ENCODE measurements at regions not wholly inside any gene's neighbourhood (a gene's known extent, or its start where the extent isn't known, plus 50 kb on each side); places are given as distances from the start of the nearest gene placed in this dataset.

DNA sequence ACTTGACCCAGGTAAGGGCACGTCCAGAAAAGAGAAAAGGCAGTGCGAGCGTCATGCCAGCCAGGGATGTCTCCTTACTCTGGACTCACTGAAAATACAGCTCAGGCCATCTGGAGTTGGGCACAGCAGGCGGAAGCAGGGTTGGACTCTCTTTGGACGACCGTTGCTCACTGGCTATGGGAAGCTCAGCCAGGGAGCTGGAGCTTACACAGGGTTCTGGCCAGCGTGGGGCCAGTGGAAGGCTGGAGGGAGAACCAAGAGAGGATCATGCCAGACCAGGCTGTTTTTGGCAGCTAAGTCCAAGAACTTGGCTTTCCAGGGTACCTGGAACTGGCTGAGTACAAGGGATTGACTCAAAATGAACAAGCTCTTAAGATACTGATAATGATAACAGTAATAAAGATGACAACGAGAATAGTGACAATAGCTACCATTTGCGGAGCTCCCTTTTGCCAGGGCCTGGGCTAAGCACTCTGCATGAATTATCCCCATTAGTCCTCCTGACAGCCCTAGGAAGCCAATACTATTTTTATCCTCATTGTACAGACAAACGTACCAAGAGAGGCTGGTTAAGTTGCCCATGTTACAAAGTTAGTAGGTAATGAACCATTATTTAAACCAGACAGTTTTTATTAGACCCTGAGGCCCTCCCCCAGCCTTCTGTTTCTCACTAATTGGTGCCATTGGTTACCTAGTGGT lies 177.6 kb downstream of the PTPN20 start:
- H3K4me1 Mint-ChIP-seq, result peaks cover 4% of the 10 kb centered on the region
- H3K9me3 Mint-ChIP-seq, result no peaks in the 10 kb centered on the region
- intact Hi-C loops (cut with micrococcal nuclease), result no loop called here
- H3K4me3 Mint-ChIP-seq, result no peak overlapping the region
- H3K36me3 Mint-ChIP-seq (ENCODE audit: low read depth), result no peaks in the 10 kb centered on the region
- no peak for DNase-seq
- no peak overlapping the region for H3K27ac Mint-ChIP-seq
- no peaks in the 10 kb centered on the region for H3K27me3 Mint-ChIP-seq

- H3K4me1 Mint-ChIP-seq, result peaks cover 4% of the 10 kb centered on the region
- no peak for DNase-seq
- no peak overlapping the region for H3K4me3 Mint-ChIP-seq
- H3K27ac Mint-ChIP-seq, result no peak overlapping the region
- no peaks in the 10 kb centered on the region for H3K36me3 Mint-ChIP-seq (ENCODE audit: low read depth)
- intact Hi-C loops (cut with micrococcal nuclease), result no loop called here
- H3K27me3 Mint-ChIP-seq, result no peaks in the 10 kb centered on the region
- H3K9me3 Mint-ChIP-seq, result no peaks in the 10 kb centered on the region
Observed at GRCh38 chr10:47090042-47090441, 178.8 kb downstream of the PTPN20 start.

- Mint-ChIP-seq H3K27ac (no peak overlapping the region), H3K4me3 (no peak overlapping the region), H3K27me3 (no peaks in the 10 kb centered on the region), H3K4me1 (peaks cover 4% of the 10 kb centered on the region), H3K9me3 (no peaks in the 10 kb centered on the region), H3K36me3 (ENCODE audit: low read depth) (no peaks in the 10 kb centered on the region)
- intact Hi-C loops (cut with micrococcal nuclease), result no loop called here
- no peak for DNase-seq
Observed at GRCh38 chr10:47090903-47091302, 179.7 kb downstream of the PTPN20 start.

DNA sequence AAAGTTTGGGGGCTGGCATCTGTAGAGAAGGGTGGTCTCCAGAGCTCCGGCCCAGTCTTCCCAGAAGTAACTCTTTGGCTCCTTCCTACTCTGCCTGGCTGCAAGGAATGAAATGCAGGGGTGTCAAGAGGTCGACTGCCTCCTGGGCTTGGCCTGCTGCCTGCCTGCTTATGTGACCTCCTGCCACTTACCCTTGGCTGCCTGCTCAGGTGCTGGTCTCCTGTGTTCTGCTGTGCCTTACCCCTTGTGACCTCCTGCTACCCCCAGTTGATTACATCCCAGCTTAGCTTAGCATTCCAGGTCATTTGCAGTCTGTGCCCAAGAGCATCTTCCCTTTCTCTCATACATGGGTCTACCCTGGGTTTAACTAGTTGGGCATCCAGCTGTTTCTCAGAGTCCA lies 180.2 kb downstream of the PTPN20 start:
- no peak for DNase-seq
- Mint-ChIP-seq H3K27me3 (peaks cover 2% of the 10 kb centered on the region), H3K4me1 (peaks cover 4% of the 10 kb centered on the region), H3K4me3 (no peak overlapping the region), H3K27ac (no peak overlapping the region), H3K36me3 (ENCODE audit: low read depth) (no peaks in the 10 kb centered on the region), H3K9me3 (no peaks in the 10 kb centered on the region)
- intact Hi-C loops (cut with micrococcal nuclease), result no loop called here

DNA sequence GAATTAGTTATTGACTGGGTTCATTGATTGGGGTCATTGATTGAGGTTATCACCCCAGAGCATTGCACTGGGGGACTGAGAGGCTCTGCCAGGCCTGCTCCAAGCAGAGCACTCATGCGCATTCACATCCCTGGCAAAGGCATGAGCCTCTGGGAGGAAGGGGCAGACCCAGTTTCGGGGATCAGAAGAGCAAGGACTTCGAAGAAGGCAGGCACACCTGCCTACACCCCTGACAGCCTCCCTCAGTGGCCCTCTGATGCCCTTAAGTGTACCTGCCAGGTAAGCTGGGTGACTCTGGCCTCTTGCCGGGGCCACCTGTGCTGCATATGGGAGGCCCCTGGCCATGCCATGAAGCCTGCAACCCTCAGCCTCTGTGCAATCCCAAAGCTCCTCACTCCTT lies 181.1 kb downstream of the PTPN20 start:
- no peak for DNase-seq
- intact Hi-C loops (cut with micrococcal nuclease), result no loop called here
- H3K27me3 Mint-ChIP-seq, result peaks cover 2% of the 10 kb centered on the region
- no peak overlapping the region for H3K27ac Mint-ChIP-seq
- H3K9me3 Mint-ChIP-seq, result no peaks in the 10 kb centered on the region
- H3K36me3 Mint-ChIP-seq (ENCODE audit: low read depth), result no peaks in the 10 kb centered on the region
- H3K4me3 Mint-ChIP-seq, result no peak overlapping the region
- peaks cover 4% of the 10 kb centered on the region for H3K4me1 Mint-ChIP-seq

DNA sequence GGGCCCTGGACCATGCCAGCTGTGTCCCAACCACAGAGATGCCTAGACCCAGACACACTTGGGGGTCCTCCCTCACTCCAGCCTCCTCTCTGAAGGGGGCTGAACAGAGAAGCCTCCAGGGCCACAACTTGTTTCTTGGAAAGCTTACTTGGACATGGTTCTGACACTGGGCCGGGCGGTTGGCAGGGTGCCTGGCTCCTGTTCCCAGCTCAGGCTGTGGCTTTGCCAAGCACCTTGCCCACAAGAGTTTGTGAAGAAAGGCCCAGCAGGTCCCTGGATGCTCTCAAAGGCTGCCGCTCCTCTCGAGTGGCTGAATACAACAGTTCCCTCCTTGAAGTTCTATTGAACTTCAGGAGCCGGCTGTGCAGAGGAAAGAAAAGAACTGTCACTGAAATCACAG lies 181.6 kb downstream of the PTPN20 start:
- Mint-ChIP-seq H3K36me3 (ENCODE audit: low read depth) (no peaks in the 10 kb centered on the region), H3K4me1 (peaks cover under 1% of the 10 kb centered on the region), H3K9me3 (no peaks in the 10 kb centered on the region), H3K27me3 (peaks cover 2% of the 10 kb centered on the region), H3K4me3 (no peak overlapping the region), H3K27ac (no peak overlapping the region)
- intact Hi-C loops (cut with micrococcal nuclease), result no loop called here
- no peak for DNase-seq

- Mint-ChIP-seq H3K36me3 (ENCODE audit: low read depth) (no peaks in the 10 kb centered on the region), H3K27me3 (peaks cover 2% of the 10 kb centered on the region), H3K4me1 (no peaks in the 10 kb centered on the region), H3K27ac (no peak overlapping the region), H3K9me3 (no peaks in the 10 kb centered on the region), H3K4me3 (no peak overlapping the region)
- intact Hi-C loops (cut with micrococcal nuclease), result no loop called here
- no peak for DNase-seq
Observed at GRCh38 chr10:47094126-47094525, 182.9 kb downstream of the PTPN20 start.

DNA sequence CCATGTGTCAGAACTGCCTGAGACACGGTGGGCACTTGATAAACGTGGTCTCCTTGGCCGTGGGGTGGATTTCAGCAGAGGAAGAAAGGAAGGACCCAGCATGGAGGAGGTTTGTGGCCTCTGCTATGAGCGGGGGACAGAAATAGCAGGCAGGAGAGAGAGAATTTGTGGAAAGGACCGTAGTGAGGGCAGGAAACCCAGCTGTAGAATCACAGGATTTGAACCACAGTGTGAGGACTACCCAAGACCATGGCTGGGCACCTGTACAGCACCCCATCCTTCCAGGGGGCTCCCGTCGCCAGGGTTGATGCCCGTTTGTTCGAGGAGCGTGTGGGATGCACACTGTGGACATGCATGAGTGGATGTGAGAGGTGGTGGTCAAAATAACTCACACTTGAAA lies 183.4 kb downstream of the PTPN20 start:
- Mint-ChIP-seq H3K9me3 (no peaks in the 10 kb centered on the region), H3K36me3 (ENCODE audit: low read depth) (no peaks in the 10 kb centered on the region), H3K4me3 (no peak overlapping the region), H3K4me1 (no peaks in the 10 kb centered on the region), H3K27ac (no peak overlapping the region), H3K27me3 (peaks cover 2% of the 10 kb centered on the region)
- intact Hi-C loops (cut with micrococcal nuclease), result no loop called here
- DNase-seq, result no peak

DNA sequence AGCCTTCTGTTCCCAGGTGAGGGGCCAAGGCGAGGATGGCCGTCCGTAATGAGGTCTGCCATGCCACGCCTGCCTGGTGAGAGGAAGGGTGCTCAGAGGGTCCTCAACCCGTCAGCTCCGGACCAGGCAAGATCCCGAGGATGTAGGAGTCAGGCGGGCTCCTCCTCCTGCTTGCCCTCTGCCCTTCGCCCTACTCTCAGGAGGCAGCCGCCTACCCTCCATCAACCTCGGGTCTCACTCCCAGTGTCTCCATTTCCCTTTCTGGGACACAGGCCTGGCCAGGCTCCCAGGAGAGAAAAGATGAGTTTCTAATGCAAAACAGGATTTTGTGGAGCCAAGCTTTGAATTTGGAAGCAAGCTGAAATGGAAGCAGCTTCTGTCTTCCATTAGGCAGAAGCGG lies 184.0 kb downstream of the PTPN20 start:
- Mint-ChIP-seq H3K27ac (no peak overlapping the region), H3K4me3 (no peak overlapping the region), H3K36me3 (ENCODE audit: low read depth) (no peaks in the 10 kb centered on the region), H3K4me1 (no peaks in the 10 kb centered on the region), H3K9me3 (no peaks in the 10 kb centered on the region), H3K27me3 (peaks cover 2% of the 10 kb centered on the region)
- DNase-seq, result no peak
- intact Hi-C loops (cut with micrococcal nuclease), result no loop called here

GRCh38 chr10:47095848-47096612 lies 184.8 kb downstream of the PTPN20 start:
- H3K27me3 Mint-ChIP-seq, result peaks cover 2% of the 10 kb centered on the region
- H3K4me1 Mint-ChIP-seq, result no peaks in the 10 kb centered on the region
- no peak overlapping the region for H3K4me3 Mint-ChIP-seq
- H3K27ac Mint-ChIP-seq, result no peak overlapping the region
- H3K9me3 Mint-ChIP-seq, result no peaks in the 10 kb centered on the region
- intact Hi-C loops (cut with micrococcal nuclease), result no loop called here
- DNase-seq, result no peak
- H3K36me3 Mint-ChIP-seq (ENCODE audit: low read depth), result no peaks in the 10 kb centered on the region

- H3K27ac Mint-ChIP-seq, result no peak overlapping the region
- no peak for DNase-seq
- H3K9me3 Mint-ChIP-seq, result no peaks in the 10 kb centered on the region
- intact Hi-C loops (cut with micrococcal nuclease), result no loop called here
- H3K4me3 Mint-ChIP-seq, result no peak overlapping the region
- H3K4me1 Mint-ChIP-seq, result no peaks in the 10 kb centered on the region
- no peaks in the 10 kb centered on the region for H3K36me3 Mint-ChIP-seq (ENCODE audit: low read depth)
- H3K27me3 Mint-ChIP-seq, result peaks cover 2% of the 10 kb centered on the region
Observed at GRCh38 chr10:47098238-47098637, 187.0 kb downstream of the PTPN20 start.

- Mint-ChIP-seq H3K36me3 (ENCODE audit: low read depth) (no peaks in the 10 kb centered on the region), H3K4me1 (no peaks in the 10 kb centered on the region), H3K27ac (no peak overlapping the region), H3K9me3 (no peaks in the 10 kb centered on the region), H3K27me3 (peaks cover 2% of the 10 kb centered on the region), H3K4me3 (no peak overlapping the region)
- intact Hi-C loops (cut with micrococcal nuclease), result no loop called here
- no peak for DNase-seq
Observed at GRCh38 chr10:47098964-47099363, 187.7 kb downstream of the PTPN20 start.

GRCh38 chr10:47099474-47099873 lies 188.2 kb downstream of the PTPN20 start:
- peaks cover 2% of the 10 kb centered on the region for H3K27me3 Mint-ChIP-seq

GRCh38 chr10:47101196-47101595 lies 190.0 kb downstream of the PTPN20 start:
- Mint-ChIP-seq H3K27ac (no peak overlapping the region), H3K27me3 (peaks cover 2% of the 10 kb centered on the region), H3K9me3 (no peaks in the 10 kb centered on the region), H3K36me3 (ENCODE audit: low read depth) (no peaks in the 10 kb centered on the region), H3K4me3 (no peak overlapping the region), H3K4me1 (no peaks in the 10 kb centered on the region)
- intact Hi-C loops (cut with micrococcal nuclease), result no loop called here
- no peak for DNase-seq

More at GRCh38 chr10:47099474-47099873, 188.2 kb downstream of the PTPN20 start:
- no peaks in the 10 kb centered on the region for H3K4me1 Mint-ChIP-seq
- H3K4me3 Mint-ChIP-seq, result no peak overlapping the region
- no peak for DNase-seq
- no peak overlapping the region for H3K27ac Mint-ChIP-seq
- intact Hi-C loops (cut with micrococcal nuclease), result no loop called here
- H3K36me3 Mint-ChIP-seq (ENCODE audit: low read depth), result no peaks in the 10 kb centered on the region
- no peaks in the 10 kb centered on the region for H3K9me3 Mint-ChIP-seq
